PC-9 (cell line): ENCODE measurements at regions not wholly inside any gene's neighbourhood (a gene's known extent, or its start where the extent isn't known, plus 50 kb on each side); places are given as distances from the start of the nearest gene placed in this dataset.

Source experiments
- BruUV-seq: library from RNA; stranded (reverse); fragments of 400-500 nt; replicated peaks from 2 replicates; lab custom pipeline; 2021; lab: Mats Ljungman, UMichigan
- CTCF ChIA-PET: fragments of 300-600 bp; sonication (Branson Sonifier 250); formaldehyde crosslinking; loops from one replicate; lab custom pipeline; 2022; ENCODE audit warnings: antibody characterized with exemption; lab: Charles Lee
- POLR2A ChIA-PET: fragments of 300-600 bp; sonication (Branson Sonifier 250); formaldehyde crosslinking; loops from one replicate; lab custom pipeline; 2022; ENCODE audit warnings: antibody characterized with exemption; ENCODE audit not compliant: unreplicated experiment; lab: Charles Lee
- DNase-seq, 2 experiments: peaks; one replicate each; pipeline versions ENCODE4 v3.0.0 to v3.0.0-alpha.2; 2015 to 2022; ENCODE audit warnings: mixed read lengths in 1 of 2
- H2AFZ ChIP-seq: fragments of 200-600 bp; sonication (generic); 2 replicates; pipeline ENCODE4 v1.8.1; 2017; ENCODE audit warnings: antibody characterized with exemption
- H3F3A ChIP-seq: fragments of 200-600 bp; sonication (generic); 2 replicates; pipeline ENCODE4 v1.8.1; 2017; ENCODE audit warnings: antibody characterized with exemption, mild to moderate bottlenecking, low read depth; ENCODE audit not compliant: insufficient read depth
- H3K27ac ChIP-seq: fragments of 200-600 bp; sonication (generic); 2 replicates; pipeline ENCODE4 v1.6.1; 2016; ENCODE audit warnings: mixed run types
- H3K27me3 ChIP-seq: fragments of 200-600 bp; sonication (generic); 2 replicates; pipeline ENCODE4 v1.6.1; 2016; ENCODE audit warnings: low read depth, mixed run types; ENCODE audit not compliant: insufficient read depth
- H3K36me3 ChIP-seq: fragments of 200-600 bp; sonication (generic); 2 replicates; pipeline ENCODE4 v1.6.1; 2016; ENCODE audit warnings: low read depth, mixed run types
- H3K4me1 ChIP-seq: fragments of 200-600 bp; sonication (generic); replicated peaks from 2 replicates; pipeline ENCODE4 v1.6.1; 2016; ENCODE audit warnings: mixed run types; ENCODE audit not compliant: insufficient read depth
- H3K4me2 ChIP-seq: fragments of 200-600 bp; sonication (generic); 2 replicates; pipeline ENCODE4 v1.6.1; 2017; ENCODE audit warnings: mixed run types
- H3K4me3 ChIP-seq: fragments of 200-600 bp; sonication (generic); 2 replicates; pipeline ENCODE4 v1.6.1; 2016; ENCODE audit warnings: mixed run types
- H3K79me2 ChIP-seq: fragments of 200-600 bp; sonication (generic); 2 replicates; pipeline ENCODE4 v1.6.1; 2017; ENCODE audit warnings: low read depth, mixed run types
- H3K9me2 ChIP-seq: fragments of 200-600 bp; sonication (generic); 2 replicates; pipeline ENCODE4 v1.8.1; 2017; ENCODE audit warnings: mild to moderate bottlenecking; ENCODE audit not compliant: insufficient read depth
- H3K9me3 ChIP-seq: fragments of 200-600 bp; sonication (generic); 2 replicates; pipeline ENCODE4 v1.8.1; 2016; ENCODE audit warnings: low read depth; ENCODE audit not compliant: insufficient read depth
- H4K20me1 ChIP-seq: fragments of 200-600 bp; sonication (generic); 2 replicates; pipeline ENCODE4 v1.8.1; 2017; ENCODE audit not compliant: insufficient read depth
- CTCF ChIP-seq: fragments of 200-600 bp; sonication (generic); conservative IDR thresholded peaks from 2 replicates; pipeline ENCODE4 v1.6.1; 2017; ENCODE audit warnings: mixed run types, antibody characterized with exemption, mild to moderate bottlenecking, moderate library complexity
- EZH2 ChIP-seq: fragments of 200-600 bp; sonication (generic); IDR thresholded peaks from 2 replicates; pipeline ENCODE4 v1.8.0; 2017; ENCODE audit warnings: antibody characterized with exemption, low read depth
- intact Hi-C: fragments of 100-400 bp; cut with micrococcal nuclease; formaldehyde crosslinking; loops from one replicate; pipeline ENCODE4 v1.10.0; 2022; ENCODE audit not compliant: unreplicated experiment

- Histone ChIP-seq H3K79me2 (no peaks in the 10 kb centered on the region), H3F3A (no peaks in the 10 kb centered on the region), H3K9me2 (no peaks in the 10 kb centered on the region), H3K4me1 (no peaks in the 10 kb centered on the region), H3K36me3 (no peaks in the 10 kb centered on the region), H3K4me2 (no peak overlapping the region), H3K27ac (no peak overlapping the region), H3K9me3 (no peaks in the 10 kb centered on the region), H3K4me3 (no peak overlapping the region), H4K20me1 (no peaks in the 10 kb centered on the region), H3K27me3 (no peaks in the 10 kb centered on the region), H2AFZ (no peak overlapping the region)
- DNase-seq: no peak
- TF ChIP-seq CTCF (no peak), EZH2 (no peak)
- ChIA-PET CTCF (no interaction called here), POLR2A (no interaction called here)
- no TSS peak for BruUV-seq
- intact Hi-C loops: no loop called here
Observed at GRCh38 chr13:39897636-39898035, 242.2 kb downstream of the COG6 start.

DNA sequence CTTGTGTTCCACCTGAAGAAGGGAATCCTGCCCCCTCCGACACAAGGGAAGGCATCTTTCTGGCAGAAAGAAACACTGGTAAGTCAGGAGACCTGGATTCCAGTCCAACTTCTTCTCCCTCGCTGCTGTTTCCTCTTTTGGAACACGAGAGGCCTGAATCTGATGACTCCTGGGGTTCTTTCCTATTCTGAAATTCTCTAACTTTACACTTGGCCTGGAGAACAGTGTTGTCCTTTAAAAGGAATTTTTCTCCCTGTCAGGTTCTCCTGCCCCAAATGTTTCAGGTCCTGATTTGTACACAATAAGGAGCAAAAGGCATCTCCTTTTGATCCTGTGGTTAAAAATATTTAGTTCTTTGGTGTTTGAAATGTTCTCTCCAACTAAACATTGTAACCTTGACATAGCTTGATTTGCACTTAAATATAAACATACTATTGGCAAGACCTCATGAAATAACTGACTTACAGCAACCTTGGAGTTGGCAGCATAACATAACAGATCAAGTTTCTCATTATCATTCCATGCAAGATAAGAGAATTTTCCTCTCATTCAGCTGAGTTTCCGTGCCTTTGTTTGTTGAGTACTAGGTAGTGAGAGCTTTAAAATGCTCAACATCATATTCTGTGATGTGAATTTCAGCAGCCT lies 244.8 kb downstream of the COG6 start:
- intact Hi-C loops: no loop called here
- Histone ChIP-seq H3K36me3 (no peaks in the 10 kb centered on the region), H3K9me2 (peaks cover 4% of the 10 kb centered on the region; the same call in 1 of the 2 replicates), H3K9me3 (no peaks in the 10 kb centered on the region), H3K4me3 (no peak overlapping the region), H3K4me1 (no peaks in the 10 kb centered on the region), H3K27ac (no peak overlapping the region), H2AFZ (no peak overlapping the region), H3K27me3 (no peaks in the 10 kb centered on the region), H3F3A (no peaks in the 10 kb centered on the region), H3K79me2 (no peaks in the 10 kb centered on the region), H4K20me1 (no peaks in the 10 kb centered on the region), H3K4me2 (no peak overlapping the region)
- ChIA-PET POLR2A (no interaction called here), CTCF (no interaction called here)
- no peak for TF ChIP-seq CTCF
- no peak for TF ChIP-seq EZH2
- no TSS peak for BruUV-seq
- DNase-seq: no peak

GRCh38 chr13:39904959-39905358 lies 249.5 kb downstream of the COG6 start:
- BruUV-seq: no TSS peak
- Histone ChIP-seq H3K79me2 (no peaks in the 10 kb centered on the region), H3K4me3 (no peak overlapping the region), H3K27ac (no peak overlapping the region), H4K20me1 (no peaks in the 10 kb centered on the region), H3K4me1 (no peaks in the 10 kb centered on the region), H3K9me2 (peaks cover 4% of the 10 kb centered on the region; the same call in 1 of the 2 replicates), H2AFZ (no peak overlapping the region), H3K36me3 (no peaks in the 10 kb centered on the region), H3K9me3 (no peaks in the 10 kb centered on the region), H3K4me2 (no peak overlapping the region), H3F3A (no peaks in the 10 kb centered on the region), H3K27me3 (no peaks in the 10 kb centered on the region)
- no peak for DNase-seq
- ChIA-PET POLR2A (no interaction called here), CTCF (interaction anchor here (0.6 kb wide), 1 partner anchor 991 kb away, joined by 11 read pairs; no protein-coding TSS in a partner anchor)
- intact Hi-C loops: no loop called here
- TF ChIP-seq CTCF: no peak
- TF ChIP-seq EZH2: no peak
